ENCODE measurements at regions not wholly inside any gene's neighbourhood (a gene's known extent, or its start where the extent isn't known, plus 50 kb on each side); places are given as distances from the start of the nearest gene placed in this dataset.

- no peak for TF ChIP-seq CTCF (IDR thresholded peaks at IDR 0.05; ENCODE audit: low read length)
- no peak for TF ChIP-seq EZH2 (IDR thresholded peaks at IDR 0.05; ENCODE audit: borderline replicate concordance, low read length)
These were observed 130.0 kb downstream of the ARL4C start for GRCh38 chr2:234366891-234367290.
